Pancreas (tissue), 10 donors: ENCODE measurements at regions not wholly inside any gene's neighbourhood (a gene's known extent, or its start where the extent isn't known, plus 50 kb on each side); places are given as distances from the start of the nearest gene placed in this dataset.

Source experiments
- ATAC-seq, 4 donors: fragments of 200-7000 bp; cut with Tn5 transposase; one replicate each; pipeline versions ENCODE4 v1.8.0 to v1.9.1; 2020; ENCODE audit warnings: mild to moderate bottlenecking in 4 of 4, moderate library complexity in 4 of 4
- DNase-seq, 6 donors: peaks; one replicate each; pipeline ENCODE4 v3.0.0-alpha.2; 2020
- FAIRE-seq: peaks from 2 replicates; lab custom pipeline; 2012; peaks lifted over from hg19 to GRCh38; lab: Jason Lieb, UNC
- H3K27ac ChIP-seq, 4 donors: fragments of 200-600 bp; sonication (generic); 1 replicate in 3 of 4; 2 replicates in 1 of 4; pipeline versions ENCODE4 v1.5.0 to v1.8.0; 2020
- H3K27me3 ChIP-seq, 4 donors: fragments of 200-600 bp; one replicate each; pipeline ENCODE4 v1.8.0; 2021
- H3K36me3 ChIP-seq, 3 donors: fragments of 200-600 bp; sonication (generic) in 1 of 3; one replicate each; pipeline versions ENCODE4 v1.5.0 to v1.8.0; 2020 to 2021
- H3K4me1 ChIP-seq, 3 donors: fragments of 200-600 bp; one replicate each; pipeline ENCODE4 v1.8.0; 2021
- H3K4me3 ChIP-seq, 4 donors: fragments of 200-600 bp; sonication (generic) in 2 of 4; one replicate each; pipeline versions ENCODE4 v1.5.0 to v1.8.0; 2020 to 2021
- H3K9me3 ChIP-seq, 4 donors: fragments of 200-600 bp; one replicate each; pipeline ENCODE4 v1.8.0; 2021
- WGBS, 2 donors: extraction: QIAGEN DNeasy Blood & Tissue Kit; methylation state at CpG; one replicate each; pipeline ENCODE4 v1.1.7; 2013; 5-methylcytosine and 5-hydroxymethylcytosine counted together
- intact Hi-C, 3 donors: fragments of 100-400 bp; cut with DNase I; formaldehyde crosslinking; loops; one replicate each; pipeline versions ENCODE4 v1.11.1 to v1.14.2; 2022
- TF ChIP-seq, protein P1 (sequence below), 4 donors: fragments of 200-600 bp; sonication (generic) in 3 of 4; IDR thresholded peaks; one replicate each; pipeline versions ENCODE4 v1.5.0 to v1.8.0; 2021; ENCODE audit warnings: antibody characterized with exemption in 4 of 4
- donor health status: healthy with polysubstance abuse.
- donor health status: DM: no; HTN: no; CAD: no; lungs with moderate emphysema.
- donor health status: DM: no; HTN: no; CAD: no.
- donor health status: control.
- donor health status: control.
- donor health status: Bipolar disorder and iron deficiency.
- donor health status: DM: yes; HTN: yes; CAD: no.
- donor health status: DM: no; HTN: no; CAD: no.
- donor health status: DM: no; HTN: no; CAD: no.
- donor health status: DM: yes; HTN: yes; CAD: no.

- ATAC-seq = peak; percentile 46 to 88 (median 80)
- Histone ChIP-seq H3K27me3 (no peaks in the 10 kb centered on the region), H3K9me3 (no peaks in the 10 kb centered on the region), H3K4me1 (peaks cover 0 to 4% (median 0%) of the 10 kb centered on the region in 3 donors), H3K4me3 (no peak overlapping the region), H3K27ac (no peak overlapping the region), H3K36me3 (no peaks in the 10 kb centered on the region)
- no peak for FAIRE-seq
- TF ChIP-seq, protein P1, sequence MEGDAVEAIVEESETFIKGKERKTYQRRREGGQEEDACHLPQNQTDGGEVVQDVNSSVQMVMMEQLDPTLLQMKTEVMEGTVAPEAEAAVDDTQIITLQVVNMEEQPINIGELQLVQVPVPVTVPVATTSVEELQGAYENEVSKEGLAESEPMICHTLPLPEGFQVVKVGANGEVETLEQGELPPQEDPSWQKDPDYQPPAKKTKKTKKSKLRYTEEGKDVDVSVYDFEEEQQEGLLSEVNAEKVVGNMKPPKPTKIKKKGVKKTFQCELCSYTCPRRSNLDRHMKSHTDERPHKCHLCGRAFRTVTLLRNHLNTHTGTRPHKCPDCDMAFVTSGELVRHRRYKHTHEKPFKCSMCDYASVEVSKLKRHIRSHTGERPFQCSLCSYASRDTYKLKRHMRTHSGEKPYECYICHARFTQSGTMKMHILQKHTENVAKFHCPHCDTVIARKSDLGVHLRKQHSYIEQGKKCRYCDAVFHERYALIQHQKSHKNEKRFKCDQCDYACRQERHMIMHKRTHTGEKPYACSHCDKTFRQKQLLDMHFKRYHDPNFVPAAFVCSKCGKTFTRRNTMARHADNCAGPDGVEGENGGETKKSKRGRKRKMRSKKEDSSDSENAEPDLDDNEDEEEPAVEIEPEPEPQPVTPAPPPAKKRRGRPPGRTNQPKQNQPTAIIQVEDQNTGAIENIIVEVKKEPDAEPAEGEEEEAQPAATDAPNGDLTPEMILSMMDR (IDR thresholded peaks at IDR 0.05) = no peak
- DNase-seq = peak; percentile 16 to 48 (median 33)
- intact Hi-C loops = loop anchor here in 1 of 3 donors (10.0 kb wide), 1 partner anchor 401 kb away; no protein-coding TSS in a partner anchor
- 44 to 47% methylated on average over 5 of the region's 5 CpGs for WGBS, 2 donors
Measured at GRCh38 chr2:76194031-76194775, 483.5 kb upstream of the GCFC2 start.

- DNase-seq (no peak), ATAC-seq (peak in 2 of 4 donors; percentile 46 to 58), FAIRE-seq (no peak)
- Histone ChIP-seq H3K4me3 (no peak overlapping the region), H3K36me3 (no peaks in the 10 kb centered on the region), H3K4me1 (peaks cover 0 to 4% (median 0%) of the 10 kb centered on the region in 3 donors), H3K27me3 (no peaks in the 10 kb centered on the region), H3K9me3 (no peaks in the 10 kb centered on the region), H3K27ac (no peak overlapping the region)
- intact Hi-C loops = loop anchor here in 1 of 3 donors (10.0 kb wide), 1 partner anchor 402 kb away; no protein-coding TSS in a partner anchor
- 35 to 37% methylated on average over 3 of the region's 3 CpGs for WGBS, 2 donors
- TF ChIP-seq, protein P1 (IDR thresholded peaks at IDR 0.05) = no peak
Measured at GRCh38 chr2:76193089-76193488, 482.4 kb upstream of the GCFC2 start.

- no peaks in the 10 kb centered on the region for H3K36me3 ChIP-seq
- H3K27me3 ChIP-seq = no peaks in the 10 kb centered on the region
- no peak overlapping the region for H3K27ac ChIP-seq
- no peaks in the 10 kb centered on the region for H3K9me3 ChIP-seq
- no peaks in the 10 kb centered on the region for H3K4me1 ChIP-seq
- TF ChIP-seq, protein P1 (IDR thresholded peaks at IDR 0.05) = no peak
- H3K4me3 ChIP-seq = no peak overlapping the region
- FAIRE-seq = no peak
- ATAC-seq = no peak
- no peak for DNase-seq
- 72 to 79% methylated on average over 4 of the region's 4 CpGs for WGBS, 2 donors
- intact Hi-C loops = no loop called here
Measured at GRCh38 chr2:76188334-76189008, 477.8 kb upstream of the GCFC2 start.

GRCh38 chr2:76187415-76187814, 476.7 kb upstream of the GCFC2 start:
- Histone ChIP-seq H3K36me3 (no peaks in the 10 kb centered on the region), H3K27me3 (no peaks in the 10 kb centered on the region), H3K4me3 (no peak overlapping the region), H3K4me1 (no peaks in the 10 kb centered on the region), H3K27ac (no peak overlapping the region), H3K9me3 (no peaks in the 10 kb centered on the region)
- intact Hi-C loops = no loop called here
- ATAC-seq = no peak
- TF ChIP-seq, protein P1 (IDR thresholded peaks at IDR 0.05) = no peak
- no peak for FAIRE-seq
- DNase-seq = no peak
- WGBS, 2 donors = 73 to 78% methylated on average over 1 of the region's 1 CpG
